ENCODE measurements at regions not wholly inside any gene's neighbourhood (a gene's known extent, or its start where the extent isn't known, plus 50 kb on each side); places are given as distances from the start of the nearest gene placed in this dataset.

GRCh38 chr3:28008235-28008634 lies 233.2 kb upstream of the CMC1 start:
- no peak overlapping the region for H3K4me3 ChIP-seq
- in situ Hi-C loops (cut with MboI; ENCODE audit: low sequenced_read_pairs in 4 of 4) = no loop called here
- no peak for ATAC-seq

GRCh38 chr3:28012830-28013229 lies 228.6 kb upstream of the CMC1 start:
- in situ Hi-C loops (cut with MboI; ENCODE audit: low sequenced_read_pairs in 4 of 4) (no loop called here), intact Hi-C loops (cut with DNase I; ENCODE audit: low total_unique reads) (no loop called here)
- no peak for ATAC-seq
- Histone ChIP-seq H3K36me3 (no peaks in the 10 kb centered on the region), H3K9me3 (no peaks in the 10 kb centered on the region), H3K4me1 (no peaks in the 10 kb centered on the region), H3K27me3 (no peaks in the 10 kb centered on the region), H3K27ac (no peak overlapping the region), H3K4me3 (no peak overlapping the region)
- TF ChIP-seq CTCF (IDR thresholded peaks at IDR 0.05 in 4 of 5, conservative IDR thresholded peaks at IDR 0.05 in 1 of 5) (no peak), POLR2A (IDR thresholded peaks at IDR 0.05) (no peak)
- no peak for DNase-seq

More at GRCh38 chr3:28008235-28008634, 233.2 kb upstream of the CMC1 start:
- no peak for DNase-seq
- Histone ChIP-seq H3K27ac (peak overlapping the region in 1 of 4 donors; percentile 14), H3K9me3 (no peaks in the 10 kb centered on the region), H3K4me1 (no peaks in the 10 kb centered on the region), H3K36me3 (no peaks in the 10 kb centered on the region), H3K27me3 (no peaks in the 10 kb centered on the region)
- no peak for TF ChIP-seq CTCF (IDR thresholded peaks at IDR 0.05 in 4 of 5, conservative IDR thresholded peaks at IDR 0.05 in 1 of 5)
- no peak for TF ChIP-seq POLR2A (IDR thresholded peaks at IDR 0.05)
- intact Hi-C loops (cut with DNase I; ENCODE audit: low total_unique reads) = no loop called here

- H3K4me3 ChIP-seq = no peak overlapping the region
- DNase-seq (no peak), ATAC-seq (no peak)
- in situ Hi-C loops (cut with MboI; ENCODE audit: low sequenced_read_pairs in 4 of 4) = no loop called here
- TF ChIP-seq POLR2A (IDR thresholded peaks at IDR 0.05) (no peak), CTCF (IDR thresholded peaks at IDR 0.05 in 4 of 5, conservative IDR thresholded peaks at IDR 0.05 in 1 of 5) (no peak)
- no peaks in the 10 kb centered on the region for H3K9me3 ChIP-seq
- H3K36me3 ChIP-seq = no peaks in the 10 kb centered on the region
- no peaks in the 10 kb centered on the region for H3K4me1 ChIP-seq
- no peak overlapping the region for H3K27ac ChIP-seq
- H3K27me3 ChIP-seq = no peaks in the 10 kb centered on the region
- intact Hi-C loops (cut with DNase I; ENCODE audit: low total_unique reads) = no loop called here
Measured at GRCh38 chr3:28013864-28014473, 227.4 kb upstream of the CMC1 start.

- Histone ChIP-seq H3K36me3 (no peaks in the 10 kb centered on the region), H3K27me3 (no peaks in the 10 kb centered on the region), H3K4me3 (no peak overlapping the region), H3K27ac (no peak overlapping the region), H3K4me1 (no peaks in the 10 kb centered on the region), H3K9me3 (no peaks in the 10 kb centered on the region)
- DNase-seq (no peak), ATAC-seq (no peak)
- intact Hi-C loops (cut with DNase I; ENCODE audit: low total_unique reads) (no loop called here), in situ Hi-C loops (cut with MboI; ENCODE audit: low sequenced_read_pairs in 4 of 4) (no loop called here)
- TF ChIP-seq POLR2A (IDR thresholded peaks at IDR 0.05) (no peak), CTCF (IDR thresholded peaks at IDR 0.05 in 4 of 5, conservative IDR thresholded peaks at IDR 0.05 in 1 of 5) (no peak)
Measured at GRCh38 chr3:28018925-28019718, 222.3 kb upstream of the CMC1 start.

All from gastrocnemius medialis (tissue), 4 donors.